GM12872 (cell line): ENCODE measurements at regions not wholly inside any gene's neighbourhood (a gene's known extent, or its start where the extent isn't known, plus 50 kb on each side); places are given as distances from the start of the nearest gene placed in this dataset.

ENCODE experiments used
- TF ChIP-seq, protein P1 (sequence below): IDR thresholded peaks from 3 replicates; pipeline ENCODE4 v1.5.1; 2011; ENCODE audit warnings: low read depth, mild to moderate bottlenecking, low read length, moderate library complexity; ENCODE audit not compliant: insufficient read depth

DNA sequence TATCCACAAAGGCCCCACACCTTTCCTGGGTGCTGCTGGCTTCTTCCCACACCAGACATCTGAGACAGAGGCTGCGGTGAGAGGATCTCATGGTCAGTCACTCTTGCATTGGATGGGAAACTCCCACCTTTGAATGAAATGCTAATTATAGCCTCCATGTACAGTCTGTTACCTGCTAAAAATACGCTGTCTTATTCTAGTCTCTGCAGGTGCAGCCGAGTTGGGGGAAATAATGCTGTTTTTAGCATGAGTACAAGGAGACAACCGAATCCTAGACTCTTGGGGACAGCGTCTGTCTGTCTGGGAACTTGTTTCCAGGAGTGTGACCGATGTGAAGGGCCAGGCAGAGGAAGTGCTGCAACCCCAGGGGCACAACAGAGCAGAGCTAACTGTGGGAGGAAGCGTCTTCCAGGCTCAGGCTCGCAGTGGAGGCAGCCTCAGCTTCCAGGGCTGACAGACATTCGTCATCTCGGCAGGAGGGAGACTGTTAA, 286.2 kb downstream of the PREX1 start:
- TF ChIP-seq, protein P1, sequence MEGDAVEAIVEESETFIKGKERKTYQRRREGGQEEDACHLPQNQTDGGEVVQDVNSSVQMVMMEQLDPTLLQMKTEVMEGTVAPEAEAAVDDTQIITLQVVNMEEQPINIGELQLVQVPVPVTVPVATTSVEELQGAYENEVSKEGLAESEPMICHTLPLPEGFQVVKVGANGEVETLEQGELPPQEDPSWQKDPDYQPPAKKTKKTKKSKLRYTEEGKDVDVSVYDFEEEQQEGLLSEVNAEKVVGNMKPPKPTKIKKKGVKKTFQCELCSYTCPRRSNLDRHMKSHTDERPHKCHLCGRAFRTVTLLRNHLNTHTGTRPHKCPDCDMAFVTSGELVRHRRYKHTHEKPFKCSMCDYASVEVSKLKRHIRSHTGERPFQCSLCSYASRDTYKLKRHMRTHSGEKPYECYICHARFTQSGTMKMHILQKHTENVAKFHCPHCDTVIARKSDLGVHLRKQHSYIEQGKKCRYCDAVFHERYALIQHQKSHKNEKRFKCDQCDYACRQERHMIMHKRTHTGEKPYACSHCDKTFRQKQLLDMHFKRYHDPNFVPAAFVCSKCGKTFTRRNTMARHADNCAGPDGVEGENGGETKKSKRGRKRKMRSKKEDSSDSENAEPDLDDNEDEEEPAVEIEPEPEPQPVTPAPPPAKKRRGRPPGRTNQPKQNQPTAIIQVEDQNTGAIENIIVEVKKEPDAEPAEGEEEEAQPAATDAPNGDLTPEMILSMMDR: no peak

DNA sequence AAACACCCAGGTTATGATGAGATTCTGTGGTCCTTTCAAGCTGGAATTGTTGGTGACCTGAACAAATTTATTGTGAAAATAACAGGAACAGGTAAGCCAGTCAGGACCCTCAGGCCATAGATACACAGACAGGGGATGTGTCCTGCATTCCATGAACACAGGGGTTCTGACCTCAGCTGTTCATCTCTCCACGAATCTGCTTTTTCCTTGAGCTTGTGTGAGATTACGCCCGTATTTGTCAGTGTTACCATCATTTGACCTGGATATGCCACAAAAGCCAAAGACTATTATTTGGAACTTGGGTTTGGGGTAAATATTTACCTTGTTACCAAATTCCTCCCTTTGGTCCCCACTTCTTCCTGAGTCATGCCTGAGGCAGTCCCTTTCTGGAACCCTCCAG, 288.9 kb downstream of the PREX1 start:
- TF ChIP-seq, protein P1: no peak

DNA sequence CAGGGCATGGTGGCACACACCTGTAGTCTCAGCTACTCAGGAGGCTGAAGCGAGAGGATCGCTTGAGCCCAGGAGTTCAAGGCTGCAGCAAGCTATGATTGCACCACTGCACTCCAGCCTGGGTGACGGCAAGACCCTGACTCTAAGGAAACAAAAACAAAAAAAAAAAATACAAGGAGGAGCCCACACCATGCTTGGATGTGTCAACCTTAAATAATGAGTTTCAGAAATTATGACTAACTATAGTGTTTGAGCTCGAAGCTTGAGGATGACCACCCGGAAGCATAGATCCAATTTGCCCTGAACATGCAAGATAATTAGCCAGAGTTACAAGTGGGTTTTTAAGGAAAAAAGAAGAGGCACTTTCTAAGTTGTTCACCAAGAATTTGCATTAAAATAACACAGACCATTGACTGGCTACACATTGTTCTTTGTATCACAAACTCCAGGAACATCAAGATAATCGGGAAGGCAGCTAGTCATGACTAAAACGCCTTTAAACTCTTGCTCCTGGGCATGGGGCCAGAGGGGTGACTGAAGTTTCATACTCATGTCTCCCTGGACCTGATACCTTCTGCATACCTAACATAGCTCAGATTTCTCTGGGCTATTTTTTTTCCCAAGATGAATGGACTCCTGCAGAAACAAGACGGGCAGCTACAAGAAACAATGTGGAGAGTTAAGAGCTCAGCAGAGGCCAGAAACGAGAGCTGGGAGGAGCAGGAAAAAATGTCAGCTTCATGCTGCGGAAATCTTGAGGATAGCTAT, 289.6 kb downstream of the PREX1 start:
- TF ChIP-seq, protein P1: no peak

DNA sequence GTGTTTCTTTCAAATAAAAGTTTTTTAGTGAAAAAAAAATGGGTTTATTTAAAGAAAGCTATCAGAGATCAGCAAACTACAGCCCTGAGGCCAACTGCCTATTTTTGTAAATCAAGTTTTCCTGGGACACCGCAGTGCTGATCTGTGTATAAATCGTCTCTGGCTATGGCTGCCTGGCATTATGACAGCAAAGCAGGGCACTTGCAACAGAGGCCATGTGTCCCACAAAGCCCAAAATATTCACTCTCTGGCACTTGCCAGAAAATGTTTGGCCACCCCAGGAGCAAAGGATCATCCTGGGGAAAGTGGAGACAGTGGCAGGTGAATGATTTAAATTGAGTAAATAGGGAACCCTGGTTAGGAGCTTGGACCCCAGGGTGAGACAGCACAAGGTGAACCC, 291.6 kb downstream of the PREX1 start:
- TF ChIP-seq, protein P1: no peak

DNA sequence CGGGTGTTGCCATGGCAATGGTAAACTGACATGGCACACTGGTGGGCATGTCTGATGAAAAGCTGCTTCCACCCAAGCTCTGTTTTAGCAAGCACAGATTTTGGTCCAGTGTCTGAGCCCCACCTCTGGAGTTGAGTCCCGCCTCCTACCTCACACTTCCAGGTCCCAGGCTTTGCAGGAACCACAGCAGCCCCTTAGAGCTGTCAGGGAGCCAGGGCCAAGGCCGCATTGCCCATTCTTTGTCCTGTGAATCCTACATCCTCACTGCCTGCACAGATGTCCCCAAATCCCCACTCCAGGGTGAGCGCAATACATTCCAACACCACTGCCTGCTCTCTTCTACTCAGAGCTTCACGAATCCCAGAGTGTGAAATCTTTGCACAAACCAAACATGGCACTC, 292.2 kb downstream of the PREX1 start:
- TF ChIP-seq, protein P1: no peak

DNA sequence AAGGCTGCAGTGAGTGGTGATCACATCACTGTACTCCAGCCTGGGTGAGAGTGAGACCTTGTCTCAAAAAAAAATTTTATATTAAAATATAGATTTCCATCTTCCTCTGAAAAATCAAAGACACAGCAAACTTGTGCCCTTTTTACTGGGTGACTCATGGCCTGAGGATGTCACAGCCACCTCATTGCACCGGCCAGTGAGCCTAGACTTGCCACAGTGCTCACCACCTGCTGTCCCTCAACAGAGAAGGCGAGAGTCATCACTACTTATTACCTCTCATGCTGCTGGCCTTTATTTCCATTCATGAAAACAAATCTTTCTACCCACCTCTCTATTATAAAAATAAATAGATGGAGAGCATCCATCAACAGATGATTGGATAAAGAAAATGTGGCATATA, 295.8 kb downstream of the PREX1 start:
- TF ChIP-seq, protein P1: no peak

DNA sequence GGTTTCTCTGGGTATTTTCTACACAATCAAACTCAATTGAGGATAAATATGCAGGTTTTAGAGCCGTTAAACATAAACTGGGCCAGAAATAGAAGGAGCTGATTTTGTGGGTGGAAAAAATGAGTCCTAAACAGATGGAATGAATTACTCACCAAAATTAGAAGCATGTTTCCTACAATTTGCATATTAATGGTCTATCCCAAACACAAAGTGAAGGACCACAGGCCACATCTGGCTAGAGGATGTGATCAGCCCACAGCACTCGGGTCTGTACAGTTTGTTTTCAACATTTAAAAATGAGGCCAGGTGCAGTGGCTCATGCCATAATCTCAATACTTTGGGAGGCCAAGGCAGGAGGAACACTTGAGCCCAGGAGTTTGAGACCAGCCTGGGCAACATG, 296.3 kb downstream of the PREX1 start:
- TF ChIP-seq, protein P1: no peak
